ENCODE measurements at regions not wholly inside any gene's neighbourhood (a gene's known extent, or its start where the extent isn't known, plus 50 kb on each side); places are given as distances from the start of the nearest gene placed in this dataset.

GRCh38 chr4:186946682-186947294 is 223.1 kb upstream of the FAT1 start:
- WGBS (ENCODE audit: low lambda C conversion rate): 20% methylated on average over 11 of the region's 11 CpGs
- intact Hi-C loops (cut with micrococcal nuclease; ENCODE audit: unreplicated experiment): loop anchor here (1.0 kb wide), 2 partner anchors 9 to 220 kb away; no protein-coding TSS in a partner anchor
- H3K4me2 ChIP-seq (ENCODE audit: low read depth, low read length): peak overlapping the region; percentile 70
- H3K36me3 ChIP-seq (replicated peaks in 1 of 2; ENCODE audit: control insufficient read depth in 1 of 2, insufficient read depth in 2 of 2, low read length in 2 of 2): no peaks in the 10 kb centered on the region
- H2AFZ ChIP-seq (ENCODE audit: low read length): peak overlapping the region; percentile 58
- ChIA-PET CTCF (ENCODE audit: low intra/inter-chr PET ratio, low total read pairs) (interaction anchor here (1.3 to 3.0 kb wide), 2 partner anchors 221 to 277 kb away, joined by 5 to 22 read pairs; no protein-coding TSS in a partner anchor), POLR2A (interaction anchor here (1.3 kb wide), 1 partner anchor 221 kb away, joined by 3 read pairs; no protein-coding TSS in a partner anchor)
- peak overlapping the region; percentile 9 to 58 (median 11); a peak in 2 of 6 replicates for H3K4me3 ChIP-seq (replicated peaks in 1 of 3; ENCODE audit: insufficient read depth in 1 of 3, low read depth in 2 of 3, low read length in 3 of 3)
- no peaks in the 10 kb centered on the region for H3K79me2 ChIP-seq (ENCODE audit: insufficient read depth, low read length)
- ATAC-seq (peak; percentile 99), DNase-seq (ENCODE audit: low spot score) (peak; percentile 78), FAIRE-seq (peak; percentile 64)
- H3K27me3 ChIP-seq (ENCODE audit: control insufficient read depth in 1 of 2, insufficient read depth in 2 of 2, low read length in 2 of 2): peaks cover 0 to 6% of the 10 kb centered on the region in 2 experiments; a peak in 1 of 5 replicates
- peak overlapping the region; percentile 49 for H3K9ac ChIP-seq (ENCODE audit: insufficient read depth, low read depth, low read length)
- H4K20me1 ChIP-seq (ENCODE audit: insufficient read depth, low read length): no peaks in the 10 kb centered on the region
- H3K27ac ChIP-seq (ENCODE audit: extremely low read length, insufficient read depth, low read length): no peak overlapping the region
- no peaks in the 10 kb centered on the region for H3K9me3 ChIP-seq (ENCODE audit: low read length)
- peaks cover 54% of the 10 kb centered on the region for H3K4me1 ChIP-seq (ENCODE audit: insufficient read depth, low read length)
- in situ Hi-C loops (cut with HindIII; ENCODE audit: extremely low pct_ligation_motif_present, low pct_unique_long_range_greater_than_20kb): loop anchor here (25.0 kb wide), 1 partner anchor 209 kb away; no protein-coding TSS in a partner anchor
- no TSS peak for BruUV-seq (replicated peaks)
- TF ChIP-seq ZKSCAN1 (IDR thresholded peaks at IDR 0.05; ENCODE audit: low read length): no peak
- TF ChIP-seq ELF3 (CRISPR knock-in tag; IDR thresholded peaks at IDR 0.05): peak; percentile 67; the same call in 1 of the 2 replicates
- no peak for TF ChIP-seq TMF1 (CRISPR knock-in tag; IDR thresholded peaks at IDR 0.05; ENCODE audit: low read depth)
- TF ChIP-seq ZNF891 (CRISPR knock-in tag; IDR thresholded peaks at IDR 0.05): 0 out of 2 replicates have a peak, but pooled peaks have one; percentile 54
- no peak for TF ChIP-seq NAIF1 (CRISPR knock-in tag; IDR thresholded peaks at IDR 0.05; ENCODE audit: borderline replicate concordance)
- no peak for TF ChIP-seq MAFF (IDR thresholded peaks at IDR 0.05; ENCODE audit: low read depth, low read length)
- no peak for TF ChIP-seq ASH2L (IDR thresholded peaks at IDR 0.05; ENCODE audit: insufficient read length, low read depth, low read length)
- peak; percentile 66; the same call in 1 of the 2 replicates for TF ChIP-seq CBX5 (CRISPR knock-in tag; IDR thresholded peaks at IDR 0.05; ENCODE audit: borderline replicate concordance)
- TF ChIP-seq MTF1 (CRISPR knock-in tag; IDR thresholded peaks at IDR 0.05): no peak
- TF ChIP-seq ZBTB33 (CRISPR knock-in tag; IDR thresholded peaks at IDR 0.05): peak; percentile 60
- TF ChIP-seq ZNF12 (CRISPR knock-in tag; IDR thresholded peaks at IDR 0.05): peak; percentile 50; the same call in 1 of the 2 replicates
- no peak for TF ChIP-seq ZNF713 (CRISPR knock-in tag; IDR thresholded peaks at IDR 0.05)
- TF ChIP-seq ZNF382 (CRISPR knock-in tag; IDR thresholded peaks at IDR 0.05; ENCODE audit: borderline replicate concordance): no peak
- TF ChIP-seq, protein P1, sequence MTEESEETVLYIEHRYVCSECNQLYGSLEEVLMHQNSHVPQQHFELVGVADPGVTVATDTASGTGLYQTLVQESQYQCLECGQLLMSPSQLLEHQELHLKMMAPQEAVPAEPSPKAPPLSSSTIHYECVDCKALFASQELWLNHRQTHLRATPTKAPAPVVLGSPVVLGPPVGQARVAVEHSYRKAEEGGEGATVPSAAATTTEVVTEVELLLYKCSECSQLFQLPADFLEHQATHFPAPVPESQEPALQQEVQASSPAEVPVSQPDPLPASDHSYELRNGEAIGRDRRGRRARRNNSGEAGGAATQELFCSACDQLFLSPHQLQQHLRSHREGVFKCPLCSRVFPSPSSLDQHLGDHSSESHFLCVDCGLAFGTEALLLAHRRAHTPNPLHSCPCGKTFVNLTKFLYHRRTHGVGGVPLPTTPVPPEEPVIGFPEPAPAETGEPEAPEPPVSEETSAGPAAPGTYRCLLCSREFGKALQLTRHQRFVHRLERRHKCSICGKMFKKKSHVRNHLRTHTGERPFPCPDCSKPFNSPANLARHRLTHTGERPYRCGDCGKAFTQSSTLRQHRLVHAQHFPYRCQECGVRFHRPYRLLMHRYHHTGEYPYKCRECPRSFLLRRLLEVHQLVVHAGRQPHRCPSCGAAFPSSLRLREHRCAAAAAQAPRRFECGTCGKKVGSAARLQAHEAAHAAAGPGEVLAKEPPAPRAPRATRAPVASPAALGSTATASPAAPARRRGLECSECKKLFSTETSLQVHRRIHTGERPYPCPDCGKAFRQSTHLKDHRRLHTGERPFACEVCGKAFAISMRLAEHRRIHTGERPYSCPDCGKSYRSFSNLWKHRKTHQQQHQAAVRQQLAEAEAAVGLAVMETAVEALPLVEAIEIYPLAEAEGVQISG (CRISPR knock-in tag; IDR thresholded peaks at IDR 0.05): no peak
- TF ChIP-seq ARID5B (CRISPR knock-in tag; IDR thresholded peaks at IDR 0.05): peak; percentile 55
- TF ChIP-seq RXRA (CRISPR knock-in tag; IDR thresholded peaks at IDR 0.05): peak; percentile 27
